K562 (cell line): ENCODE measurements at regions not wholly inside any gene's neighbourhood (a gene's known extent, or its start where the extent isn't known, plus 50 kb on each side); places are given as distances from the start of the nearest gene placed in this dataset.

Experiments used
- ATAC-seq: fragments of 200-7000 bp; cut with Tn5 transposase; 3 replicates; pipeline ENCODE4 v1.9.1; 2020; ENCODE audit warnings: moderate library complexity
- BruUV-seq: library from RNA; stranded (reverse); fragments of 400-500 nt; replicated peaks from 2 replicates; lab custom pipeline; 2021; lab: Mats Ljungman, UMichigan
- CTCF ChIA-PET: fragments of 300-600 bp; formaldehyde crosslinking; extraction: SDS; loops from one replicate; lab custom pipeline; 2021; ENCODE audit warnings: low intra/inter-chr PET ratio; lab: Yijun Ruan, JAX
- POLR2A ChIA-PET: fragments of 300-600, 350-650 bp; sonication (Branson Sonifier 250); formaldehyde crosslinking; extraction: SDS; loops from one replicate; lab custom pipeline; 2021; ENCODE audit warnings: antibody characterized with exemption, inconsistent platforms; lab: Yijun Ruan, JAX
- DNase-seq, 4 experiments: peaks; one replicate each; pipeline versions ENCODE4 v3.0.0 to v3.0.0-alpha.2; 2011 to 2018; ENCODE audit warnings: low spot score in 3 of 4, mixed read lengths in 3 of 4; ENCODE audit errors: extremely low read depth in 1 of 4
- FAIRE-seq: peaks from 2 replicates; lab custom pipeline; 2011; peaks lifted over from hg19 to GRCh38; lab: Jason Lieb, UNC
- H2AFZ ChIP-seq: 2 replicates; pipeline ENCODE4 v1.6.0; 2011; ENCODE audit warnings: low read depth, low read length, control low read depth, inconsistent platforms
- H3K27ac ChIP-seq: fragments of 200-600 bp; 3 replicates; pipeline ENCODE4 v1.8.0; 2011; ENCODE audit warnings: low read depth, mild to moderate bottlenecking, control low read depth, inconsistent platforms, low read length, moderate library complexity, mixed read lengths; ENCODE audit errors: extremely low read depth
- H3K27me3 ChIP-seq, 2 experiments: fragments of 300-600 bp in 1 of 2; 2 replicates in 1 of 2; 3 replicates in 1 of 2; pipeline versions ENCODE4 v1.6.0 to v1.8.0; 2011; ENCODE audit warnings: inconsistent platforms in 2 of 2, low read length in 2 of 2, mild to moderate bottlenecking in 1 of 2, mixed read lengths in 1 of 2, moderate library complexity in 1 of 2; ENCODE audit not compliant: control insufficient read depth in 2 of 2, insufficient read depth in 2 of 2
- H3K36me3 ChIP-seq: fragments of 300-600 bp; 3 replicates; pipeline ENCODE4 v1.8.0; 2011; ENCODE audit warnings: mild to moderate bottlenecking, low read length, inconsistent platforms; ENCODE audit not compliant: control insufficient read depth, insufficient read depth
- H3K4me1 ChIP-seq, 2 experiments: fragments of 200-600 bp in 1 of 2; replicated peaks in 1 of 2; 2 replicates in 1 of 2; 3 replicates in 1 of 2; pipeline versions ENCODE4 v1.5.1 to v1.8.0; 2011; ENCODE audit warnings: inconsistent platforms in 2 of 2, low read length in 2 of 2, mild to moderate bottlenecking in 1 of 2, mixed read lengths in 1 of 2, moderate library complexity in 1 of 2; ENCODE audit not compliant: control insufficient read depth in 2 of 2, insufficient read depth in 2 of 2
- H3K4me2 ChIP-seq: 2 replicates; pipeline ENCODE4 v1.6.1; 2011; ENCODE audit warnings: low read length, control low read depth, inconsistent platforms, mixed read lengths; ENCODE audit not compliant: insufficient read depth
- H3K4me3 ChIP-seq: fragments of 200-600 bp; sonication (generic), shearing (Covaris generic); 2 replicates; pipeline ENCODE4 v1.5.1; 2016; ENCODE audit warnings: control low read depth, inconsistent platforms
- H3K79me2 ChIP-seq: fragments of 200-600 bp; 3 replicates; pipeline ENCODE4 v1.8.0; 2011; ENCODE audit warnings: low read length, inconsistent platforms; ENCODE audit not compliant: control insufficient read depth, insufficient read depth
- H3K9ac ChIP-seq, 2 experiments: 2 replicates each; pipeline versions ENCODE4 v1.6.0 to v1.6.1; 2011; ENCODE audit warnings: low read depth in 2 of 2, low read length in 2 of 2, control low read depth in 1 of 2, inconsistent platforms in 1 of 2, mild to moderate bottlenecking in 1 of 2, mixed read lengths in 1 of 2; ENCODE audit not compliant: insufficient read depth in 1 of 2
- H3K9me1 ChIP-seq: one replicate; pipeline ENCODE4 v1.6.0; 2011; ENCODE audit warnings: inconsistent platforms, mild to moderate bottlenecking, low read length, moderate library complexity; ENCODE audit not compliant: control insufficient read depth, insufficient read depth
- H3K9me3 ChIP-seq: replicated peaks from 2 replicates; pipeline ENCODE4 v1.5.1; 2011; ENCODE audit warnings: low read depth, low read length, inconsistent platforms; ENCODE audit not compliant: control insufficient read depth, insufficient read depth
- H4K20me1 ChIP-seq: replicated peaks from 2 replicates; pipeline ENCODE4 v1.6.1; 2011; ENCODE audit warnings: low read length, inconsistent platforms, mixed read lengths; ENCODE audit not compliant: control insufficient read depth, insufficient read depth
- BHLHE40 ChIP-seq: IDR thresholded peaks from 2 replicates; pipeline ENCODE4 v1.6.1; 2011; ENCODE audit warnings: low read length, improper control_type of control experiment
- FOXJ2 ChIP-seq: fragments of 200-800 bp; sonication (Bioruptor generic); IDR thresholded peaks from 2 replicates; pipeline ENCODE4 v1.6.1; 2016; ENCODE audit warnings: missing genetic modification characterization, missing compliant biosample characterization
- ZBTB43 ChIP-seq: sonication (generic); formaldehyde crosslinking; IDR thresholded peaks from 2 replicates; pipeline ENCODE4 v1.8.0; 2023; ENCODE audit warnings: mild to moderate bottlenecking, missing genetic modification reagents
- ZNF263 ChIP-seq: sonication (generic); formaldehyde crosslinking; IDR thresholded peaks from 2 replicates; pipeline ENCODE4 v1.8.0; 2022; ENCODE audit warnings: mild to moderate bottlenecking, missing genetic modification reagents, borderline replicate concordance
- WGBS: fragments of 100-300 bp; shearing (Covaris generic); methylation state at CpG from one replicate; pipeline ENCODE4 v1.1.6; 2016; ENCODE audit warnings: low coverage, mixed read lengths; ENCODE audit not compliant: insufficient coverage; ENCODE audit errors: missing lambda C conversion rate; 5-methylcytosine and 5-hydroxymethylcytosine counted together
- in situ Hi-C: fragments of 300-500 bp; cut with MboI; formaldehyde crosslinking; loops from 4 replicates; pipeline ENCODE4 v1.15.0; 2018; ENCODE audit warnings: inconsistent platforms, mixed read lengths
- intact Hi-C: fragments of 100-400 bp; cut with micrococcal nuclease; formaldehyde crosslinking; loops from 2 replicates; pipeline ENCODE4 v1.14.2; 2022
- TF ChIP-seq, protein P1 (sequence below), 3 experiments: fragments of 200-800 bp in 1 of 3; fragments of 250-450 bp in 1 of 3; fragments of 450-650 bp in 1 of 3; sonication (Bioruptor Pico) in 1 of 3; sonication (Bioruptor generic) in 1 of 3; formaldehyde crosslinking in 1 of 3; IDR thresholded peaks; 2 replicates each; pipeline versions ENCODE4 v1.6.1 to v1.8.0; 2016 to 2022; ENCODE audit warnings: mild to moderate bottlenecking in 2 of 3, missing genetic modification characterization in 2 of 3, missing compliant biosample characterization in 1 of 3, moderate library complexity in 1 of 3

GRCh38 chr20:48333707-48334106, 494.1 kb downstream of the PREX1 start:
- H3K4me3 ChIP-seq, result no peak overlapping the region
- DNase-seq (no peak), ATAC-seq (no peak), FAIRE-seq (no peak)
- H4K20me1 ChIP-seq, result no peaks in the 10 kb centered on the region
- H3K4me1 ChIP-seq, result no peaks in the 10 kb centered on the region
- intact Hi-C loops, result no loop called here
- no peak overlapping the region for H2AFZ ChIP-seq
- no peaks in the 10 kb centered on the region for H3K9me1 ChIP-seq
- peaks cover 0 to 5% of the 10 kb centered on the region in 2 experiments; a peak in 1 of 5 replicates for H3K27me3 ChIP-seq
- CTCF ChIA-PET, result no interaction called here
- no peaks in the 10 kb centered on the region for H3K36me3 ChIP-seq
- no peak overlapping the region for H3K27ac ChIP-seq
- no peak overlapping the region for H3K4me2 ChIP-seq
- in situ Hi-C loops, result no loop called here
- TF ChIP-seq ZNF263 (CRISPR knock-in tag) (no peak), BHLHE40 (no peak), ZBTB43 (CRISPR knock-in tag) (no peak), FOXJ2 (tag) (no peak)
- TF ChIP-seq, protein P1, sequence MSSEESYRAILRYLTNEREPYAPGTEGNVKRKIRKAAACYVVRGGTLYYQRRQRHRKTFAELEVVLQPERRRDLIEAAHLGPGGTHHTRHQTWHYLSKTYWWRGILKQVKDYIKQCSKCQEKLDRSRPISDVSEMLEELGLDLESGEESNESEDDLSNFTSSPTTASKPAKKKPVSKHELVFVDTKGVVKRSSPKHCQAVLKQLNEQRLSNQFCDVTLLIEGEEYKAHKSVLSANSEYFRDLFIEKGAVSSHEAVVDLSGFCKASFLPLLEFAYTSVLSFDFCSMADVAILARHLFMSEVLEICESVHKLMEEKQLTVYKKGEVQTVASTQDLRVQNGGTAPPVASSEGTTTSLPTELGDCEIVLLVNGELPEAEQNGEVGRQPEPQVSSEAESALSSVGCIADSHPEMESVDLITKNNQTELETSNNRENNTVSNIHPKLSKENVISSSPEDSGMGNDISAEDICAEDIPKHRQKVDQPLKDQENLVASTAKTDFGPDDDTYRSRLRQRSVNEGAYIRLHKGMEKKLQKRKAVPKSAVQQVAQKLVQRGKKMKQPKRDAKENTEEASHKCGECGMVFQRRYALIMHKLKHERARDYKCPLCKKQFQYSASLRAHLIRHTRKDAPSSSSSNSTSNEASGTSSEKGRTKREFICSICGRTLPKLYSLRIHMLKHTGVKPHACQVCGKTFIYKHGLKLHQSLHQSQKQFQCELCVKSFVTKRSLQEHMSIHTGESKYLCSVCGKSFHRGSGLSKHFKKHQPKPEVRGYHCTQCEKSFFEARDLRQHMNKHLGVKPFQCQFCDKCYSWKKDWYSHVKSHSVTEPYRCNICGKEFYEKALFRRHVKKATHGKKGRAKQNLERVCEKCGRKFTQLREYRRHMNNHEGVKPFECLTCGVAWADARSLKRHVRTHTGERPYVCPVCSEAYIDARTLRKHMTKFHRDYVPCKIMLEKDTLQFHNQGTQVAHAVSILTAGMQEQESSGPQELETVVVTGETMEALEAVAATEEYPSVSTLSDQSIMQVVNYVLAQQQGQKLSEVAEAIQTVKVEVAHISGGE (CRISPR knock-in tag; IDR thresholded peaks at IDR 0.05), result 0 out of 6 replicates have a peak, but pooled peaks of 1 of the 3 experiments have one; percentile 22
- no peak overlapping the region for H3K9ac ChIP-seq
- no TSS peak for BruUV-seq
- POLR2A ChIA-PET, result no interaction called here
- 0% methylated on average over 4 of the region's 4 CpGs for WGBS
- H3K79me2 ChIP-seq, result no peaks in the 10 kb centered on the region
- H3K9me3 ChIP-seq, result no peaks in the 10 kb centered on the region
